Ureter (tissue), 1 donor: ENCODE measurements at regions not wholly inside any gene's neighbourhood (a gene's known extent, or its start where the extent isn't known, plus 50 kb on each side); places are given as distances from the start of the nearest gene placed in this dataset.
"Not testable (repeated sequence)": the region's sequence is repeated elsewhere in the genome, so short reads cannot be mapped to it uniquely, and the experiment has no call there.

Experiments
- DNase-seq: peaks from one replicate; pipeline ENCODE4 v3.0.0-alpha.2; 2020; ENCODE audit warnings: low spot score
- donor health status: DM: yes; HTN: yes; CAD: no.

- no peak for DNase-seq
Measured at GRCh38 chr11:105432241-105432995, 177.5 kb upstream of the GRIA4 start.

GRCh38 chr11:105429096-105429910 is 180.6 kb upstream of the GRIA4 start:
- no peak for DNase-seq

GRCh38 chr11:105407101-105407500 is 202.8 kb upstream of the GRIA4 start:
- no peak for DNase-seq

DNA sequence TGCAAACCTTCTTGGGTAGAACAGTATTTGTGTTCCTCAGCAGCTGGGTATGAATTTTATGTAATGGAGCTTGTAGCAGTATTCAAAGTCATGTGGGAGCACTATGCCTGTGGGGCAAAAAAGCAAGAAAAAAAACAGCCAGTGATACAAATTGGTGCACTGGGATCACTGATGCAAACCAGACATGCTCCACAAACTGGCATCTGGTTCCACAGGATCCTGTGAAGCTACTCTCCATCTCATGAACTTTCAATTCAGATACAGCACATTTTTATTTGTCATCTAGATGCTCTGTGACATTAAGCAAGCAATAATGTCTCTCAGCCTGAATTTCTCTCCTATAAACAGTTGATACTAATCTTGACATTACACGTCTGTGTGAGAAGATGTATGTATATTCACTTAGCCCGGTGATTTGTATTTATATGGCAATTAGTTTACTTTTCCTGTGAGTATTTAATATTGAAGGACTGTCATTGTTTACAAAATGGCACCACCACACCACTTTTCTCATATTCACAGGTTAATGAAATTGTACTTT is 208.5 kb upstream of the GRIA4 start:
- no peak for DNase-seq

DNA sequence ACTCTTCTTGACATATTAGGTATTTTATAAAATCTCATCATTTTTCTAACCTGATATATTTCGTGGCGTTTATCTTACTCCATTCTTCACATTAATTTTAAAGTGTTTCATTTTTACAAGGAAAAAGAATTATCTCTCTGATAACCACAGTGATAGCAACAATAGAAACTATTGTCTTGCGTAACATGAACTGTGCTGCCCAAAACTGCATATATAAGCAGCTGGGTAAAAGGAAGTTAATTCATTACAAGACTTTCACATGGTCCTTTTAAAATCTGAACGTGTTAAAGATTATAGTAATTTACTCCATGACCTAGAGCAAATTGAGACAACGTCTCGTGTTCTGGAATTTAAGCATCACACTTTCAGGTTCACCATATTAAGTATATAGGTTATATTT is 210.4 kb upstream of the GRIA4 start:
- DNase-seq = no peak

DNA sequence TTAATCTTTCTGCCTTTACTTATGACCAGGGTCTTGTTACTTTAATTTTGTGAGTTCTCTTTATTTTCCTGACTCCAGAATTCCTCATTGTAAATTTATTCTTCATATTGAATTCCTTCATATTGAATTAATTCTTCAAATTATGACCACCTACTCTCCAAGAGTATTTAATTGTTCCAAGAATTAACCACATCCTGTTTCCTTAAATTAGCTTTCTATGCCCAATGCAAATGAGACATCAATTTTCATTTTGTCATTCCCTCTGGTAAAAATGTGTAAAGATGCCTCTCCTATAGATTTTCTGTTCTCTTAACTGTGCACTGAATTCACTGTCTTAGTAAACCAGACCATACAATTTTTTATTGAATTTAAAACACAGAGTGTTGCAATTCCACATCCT is 211.2 kb upstream of the GRIA4 start:
- no peak for DNase-seq

DNA sequence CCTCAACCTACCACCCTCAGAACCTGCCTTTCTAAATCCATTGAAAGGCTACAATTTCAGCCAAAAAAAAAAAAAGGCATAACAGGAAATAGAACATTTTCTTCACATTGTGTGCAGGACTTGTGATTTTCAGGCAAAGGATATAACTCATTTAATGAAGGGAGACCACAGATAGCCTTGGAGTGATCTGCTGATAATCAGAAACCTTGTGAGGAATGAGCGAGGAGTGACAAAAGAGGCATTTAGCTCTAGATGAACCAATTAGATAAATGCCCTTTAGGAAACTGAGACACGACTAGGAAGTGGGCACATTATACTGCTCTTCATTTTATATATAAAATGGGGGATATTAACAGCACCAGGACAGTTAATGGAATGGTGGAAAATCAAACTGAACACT is 216.5 kb upstream of the GRIA4 start:
- DNase-seq = no peak

DNA sequence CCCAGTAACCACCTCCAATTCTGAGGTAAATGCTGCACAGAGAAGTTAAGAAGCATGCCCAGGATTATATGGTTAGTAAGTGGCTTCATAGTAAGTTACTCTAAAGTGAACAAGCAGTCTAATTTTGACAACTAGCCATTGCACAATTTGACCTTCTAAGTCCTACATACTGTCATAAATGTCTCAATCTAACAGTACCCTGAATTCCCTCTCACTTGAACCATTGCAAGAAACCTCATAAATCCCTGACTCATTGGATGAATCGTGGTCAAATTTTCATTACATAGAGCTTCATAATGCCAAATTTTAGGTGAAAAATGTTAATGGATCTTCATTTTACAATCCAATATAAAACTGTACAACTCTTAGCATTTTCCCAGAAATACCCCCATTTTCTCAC is 217.3 kb upstream of the GRIA4 start:
- no peak for DNase-seq

- no peak for DNase-seq
Measured at GRCh38 chr11:105389952-105390351, 219.9 kb upstream of the GRIA4 start.

- no peak for DNase-seq
Measured at GRCh38 chr11:105388006-105388405, 221.9 kb upstream of the GRIA4 start.

DNA sequence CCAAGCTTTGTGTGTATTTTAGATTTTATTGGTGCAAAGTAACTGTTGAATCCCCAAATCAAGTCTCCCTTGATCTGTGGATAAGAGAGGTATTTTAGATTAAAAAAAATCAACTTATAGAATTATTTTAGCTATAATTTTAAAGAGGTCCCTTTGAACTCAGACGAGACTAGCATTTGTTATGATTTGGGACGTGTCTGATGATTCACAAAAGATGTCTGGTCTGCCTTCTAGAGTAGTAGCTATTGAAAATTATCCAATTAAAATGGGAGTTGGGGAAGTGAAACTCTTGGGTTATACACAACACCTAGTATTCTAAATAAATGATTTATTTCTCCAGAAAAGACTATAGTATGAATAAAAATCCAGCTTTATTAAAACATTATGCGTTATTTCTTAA is 227.9 kb upstream of the GRIA4 start:
- DNase-seq = no peak

- DNase-seq = no peak
Measured at GRCh38 chr11:105377870-105378269, 232.0 kb upstream of the GRIA4 start.

DNA sequence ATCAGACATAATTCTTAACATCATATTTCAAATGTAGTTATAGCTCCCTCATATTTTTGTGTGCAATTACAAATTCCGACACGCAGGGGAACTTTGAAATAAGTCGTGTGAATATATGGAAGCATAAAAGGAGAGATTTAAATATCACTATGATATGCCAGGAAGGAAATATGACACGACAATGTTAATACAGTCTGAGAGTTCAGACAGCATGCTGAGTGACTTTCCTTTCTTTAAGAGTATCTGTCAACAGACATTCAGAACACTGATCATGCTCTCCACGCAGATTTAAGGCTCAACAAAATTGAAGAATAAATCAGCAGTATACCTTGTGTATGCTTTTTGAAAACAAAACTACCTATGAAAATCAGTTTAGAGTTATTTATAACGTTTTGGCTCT is 232.6 kb upstream of the CARD18 start:
- DNase-seq = no peak

DNA sequence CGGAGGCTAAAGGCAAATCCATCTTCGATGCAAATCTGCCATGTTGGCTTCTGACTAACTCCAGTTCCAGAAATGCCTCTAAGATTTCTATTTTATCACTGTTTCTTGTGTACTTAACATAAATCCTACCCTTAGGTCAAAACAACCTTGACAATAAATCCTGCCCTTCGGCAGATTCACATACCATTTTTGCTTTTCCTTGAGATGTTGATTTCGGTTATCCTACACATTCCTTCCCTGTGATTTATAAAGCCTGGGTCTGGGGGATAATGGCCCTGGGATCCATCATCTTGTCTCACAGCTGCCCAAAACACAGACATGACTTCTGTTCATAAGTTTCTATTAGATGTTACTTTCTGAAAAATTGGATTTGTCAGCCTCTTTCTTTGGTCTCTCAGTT is 231.7 kb upstream of the CARD18 start:
- no peak for DNase-seq

GRCh38 chr11:105368711-105369110 is 229.1 kb upstream of the CARD18 start:
- DNase-seq = no peak

- no peak for DNase-seq
Measured at GRCh38 chr11:105367129-105367528, 227.6 kb upstream of the CARD18 start.

DNA sequence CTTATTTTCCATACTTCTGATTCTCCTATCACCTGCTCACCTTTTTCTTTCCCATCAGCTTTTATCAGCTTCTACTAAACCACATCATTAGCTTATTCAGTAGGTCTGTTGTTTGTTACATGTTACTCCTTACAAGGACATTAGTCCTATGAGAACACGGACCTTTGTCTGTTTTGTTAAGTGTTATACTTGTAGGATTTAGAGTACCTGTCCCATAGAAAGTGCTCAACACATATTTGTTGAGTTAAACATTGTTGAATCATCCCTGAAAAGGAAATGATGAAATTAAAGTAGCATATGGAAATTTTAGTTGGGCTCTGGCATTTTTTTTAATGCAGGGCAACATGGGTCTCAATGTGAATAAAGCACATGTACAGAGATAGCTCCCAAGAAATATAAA is 222.1 kb upstream of the CARD18 start:
- DNase-seq = no peak

DNA sequence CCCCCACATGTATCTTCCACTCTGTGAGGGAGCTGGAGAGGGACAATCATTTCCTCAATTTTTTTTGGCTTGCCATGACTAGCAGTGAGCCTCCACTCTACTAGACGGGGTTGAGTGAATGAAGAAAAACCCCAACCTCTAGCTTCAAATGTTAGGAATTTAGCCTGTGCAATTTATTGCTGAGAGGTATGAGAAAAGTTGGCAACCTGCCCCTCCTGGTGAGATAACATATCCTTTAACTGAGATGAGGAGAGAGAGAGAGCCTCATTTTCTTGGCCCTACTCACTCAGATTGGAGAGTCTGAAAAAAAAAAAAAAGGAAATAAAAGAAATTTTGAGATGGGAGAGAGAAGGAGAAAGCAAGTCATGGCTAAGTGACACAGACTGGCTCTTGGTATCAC is 218.2 kb upstream of the CARD18 start:
- DNase-seq = no peak

GRCh38 chr11:105357146-105357545 is 217.6 kb upstream of the CARD18 start:
- DNase-seq = no peak

DNA sequence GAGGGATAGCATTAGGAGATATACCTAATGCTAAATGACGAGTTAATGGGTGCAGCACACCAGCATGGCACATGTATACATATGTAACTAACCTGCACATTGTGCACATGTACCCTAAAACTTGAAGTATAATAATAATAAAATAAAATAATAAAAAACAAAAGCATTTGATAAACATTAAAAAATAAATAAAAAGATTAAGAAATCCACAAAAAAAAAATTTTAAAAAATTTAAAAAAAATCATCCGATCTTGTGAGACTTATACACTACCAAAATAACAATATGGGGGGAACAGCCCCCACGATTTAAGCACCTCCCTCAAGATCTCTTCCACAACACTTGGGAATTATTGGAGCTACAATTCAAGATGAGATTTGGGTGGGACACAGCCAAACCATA is 210.3 kb upstream of the CARD18 start:
- not testable (repeated sequence) for DNase-seq

- no peak for DNase-seq
Measured at GRCh38 chr11:105344938-105345337, 205.4 kb upstream of the CARD18 start.

DNA sequence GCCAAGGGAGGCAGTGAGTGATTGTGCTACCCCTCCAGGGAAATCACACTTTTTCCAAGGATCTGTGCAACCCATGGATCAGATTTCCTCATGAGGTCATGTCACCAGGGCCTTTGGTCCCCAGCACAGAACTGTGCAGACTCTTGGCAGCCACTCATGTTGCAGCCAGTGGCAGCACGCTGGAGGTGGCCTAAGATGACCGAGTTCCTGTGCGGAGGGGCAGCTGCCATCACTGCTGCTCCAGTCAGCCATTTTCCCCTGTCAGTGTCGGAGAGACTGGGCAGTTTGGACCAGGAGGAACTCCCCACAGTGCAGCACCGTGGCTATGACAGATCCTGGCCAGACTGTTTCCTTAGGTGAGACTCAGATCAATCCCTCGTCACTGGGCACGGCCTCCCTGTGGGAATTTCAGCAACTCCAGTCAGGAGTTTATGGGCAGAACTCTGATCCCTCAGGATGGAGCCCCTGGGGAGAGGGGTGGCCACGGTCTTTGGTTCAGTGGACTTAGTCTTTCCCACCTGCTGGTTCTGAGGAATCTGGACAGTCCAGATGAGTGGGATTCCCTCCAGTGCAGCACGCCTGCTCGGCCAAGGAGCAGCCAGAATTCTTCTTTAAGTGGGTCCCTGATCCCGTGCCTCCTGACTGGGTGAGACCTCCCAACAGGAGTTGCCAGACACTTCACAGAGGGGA is 194.6 kb upstream of the CARD18 start:
- DNase-seq = no peak

GRCh38 chr11:105333153-105333552 is 193.6 kb upstream of the CARD18 start:
- DNase-seq = no peak
